Stimulated activated CD8-positive, alpha-beta memory T cell treated with anti-CD3 and anti-CD28 coated beads, Interleukin-4, amount 100 ng/mL, for 24 hours (primary cell): ENCODE measurements at regions not wholly inside any gene's neighbourhood (a gene's known extent, or its start where the extent isn't known, plus 50 kb on each side); places are given as distances from the start of the nearest gene placed in this dataset.

Experiments
- DNase-seq: peaks from one replicate; pipeline ENCODE4 v3.0.0-alpha.2; 2020; ENCODE audit warnings: low read depth

- DNase-seq: no peak
Observed at GRCh38 chr16:6200271-6200670, 1102.7 kb upstream of the EEF2KMT start.

- DNase-seq: no peak
Observed at GRCh38 chr16:6195966-6196365, 1098.4 kb upstream of the EEF2KMT start.

- no peak for DNase-seq
Observed at GRCh38 chr16:6193718-6194117, 1096.1 kb upstream of the EEF2KMT start.

GRCh38 chr16:6192984-6193383 is 1095.4 kb upstream of the EEF2KMT start:
- DNase-seq: no peak

GRCh38 chr16:6192532-6192931 is 1094.9 kb upstream of the EEF2KMT start:
- no peak for DNase-seq

GRCh38 chr16:6190776-6191175 is 1093.2 kb upstream of the EEF2KMT start:
- no peak for DNase-seq

- no peak for DNase-seq
Observed at GRCh38 chr16:6189216-6189615, 1091.6 kb upstream of the EEF2KMT start.

- DNase-seq: no peak
Observed at GRCh38 chr16:6177616-6178180, 1080.1 kb upstream of the EEF2KMT start.

- no peak for DNase-seq
Observed at GRCh38 chr16:6170022-6170421, 1072.4 kb upstream of the EEF2KMT start.

GRCh38 chr16:6165330-6165979 is 1067.9 kb upstream of the EEF2KMT start:
- DNase-seq: no peak

GRCh38 chr16:6160871-6161270 is 1063.3 kb upstream of the EEF2KMT start:
- DNase-seq: no peak

- no peak for DNase-seq
Observed at GRCh38 chr16:6160303-6160702, 1062.7 kb upstream of the EEF2KMT start.

- DNase-seq: no peak
Observed at GRCh38 chr16:6157806-6158205, 1060.2 kb upstream of the EEF2KMT start.

GRCh38 chr16:6155271-6155670 is 1057.7 kb upstream of the EEF2KMT start:
- DNase-seq: no peak

GRCh38 chr16:6153901-6154300 is 1056.3 kb upstream of the EEF2KMT start:
- DNase-seq: no peak

GRCh38 chr16:6149031-6149430 is 1051.4 kb upstream of the EEF2KMT start:
- DNase-seq: no peak

- DNase-seq: no peak
Observed at GRCh38 chr16:6148361-6148760, 1050.8 kb upstream of the EEF2KMT start.

GRCh38 chr16:6146874-6147425 is 1049.4 kb upstream of the EEF2KMT start:
- DNase-seq: no peak

GRCh38 chr16:6146356-6146755 is 1048.8 kb upstream of the EEF2KMT start:
- DNase-seq: no peak

GRCh38 chr16:6144463-6144862 is 1046.9 kb upstream of the EEF2KMT start:
- DNase-seq: no peak

GRCh38 chr16:6143020-6143419 is 1045.4 kb upstream of the EEF2KMT start:
- no peak for DNase-seq

GRCh38 chr16:6133009-6133557 is 1035.5 kb upstream of the EEF2KMT start:
- no peak for DNase-seq

- DNase-seq: no peak
Observed at GRCh38 chr16:6132121-6132520, 1034.5 kb upstream of the EEF2KMT start.
